GM18909 (cell line): ENCODE measurements at regions not wholly inside any gene's neighbourhood (a gene's known extent, or its start where the extent isn't known, plus 50 kb on each side); places are given as distances from the start of the nearest gene placed in this dataset.
"Not testable (repeated sequence)": the region's sequence is repeated elsewhere in the genome, so short reads cannot be mapped to it uniquely, and the experiment has no call there.

Source experiments
- ATAC-seq: cut with Tn5 transposase; IDR thresholded peaks from one replicate; pipeline ENCODE4 v1.9.1; 2021; ENCODE audit warnings: mild to moderate bottlenecking; ENCODE audit not compliant: unreplicated experiment, poor library complexity

DNA sequence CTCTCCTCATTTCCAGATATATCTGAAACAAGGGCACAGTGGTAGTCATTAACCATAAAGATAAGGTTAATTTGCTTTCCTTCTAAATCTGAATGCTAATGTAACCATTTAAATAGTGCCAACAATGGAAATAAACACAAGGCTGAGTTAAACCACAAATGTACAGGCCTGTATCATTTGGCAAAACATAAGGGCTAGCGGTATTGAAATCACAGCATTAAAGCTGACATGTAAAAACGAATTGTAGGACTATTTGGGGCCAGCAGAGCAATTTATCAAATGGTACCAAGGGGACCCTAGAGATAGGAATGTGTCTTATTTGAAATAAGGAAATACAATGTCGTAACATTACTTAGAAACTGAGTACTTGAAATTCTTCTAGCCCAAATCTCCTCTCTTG is 247.5 kb upstream of the RPS23 start:
- ATAC-seq = no peak

GRCh38 chr5:82523633-82524032 is 245.5 kb upstream of the RPS23 start:
- ATAC-seq = no peak

DNA sequence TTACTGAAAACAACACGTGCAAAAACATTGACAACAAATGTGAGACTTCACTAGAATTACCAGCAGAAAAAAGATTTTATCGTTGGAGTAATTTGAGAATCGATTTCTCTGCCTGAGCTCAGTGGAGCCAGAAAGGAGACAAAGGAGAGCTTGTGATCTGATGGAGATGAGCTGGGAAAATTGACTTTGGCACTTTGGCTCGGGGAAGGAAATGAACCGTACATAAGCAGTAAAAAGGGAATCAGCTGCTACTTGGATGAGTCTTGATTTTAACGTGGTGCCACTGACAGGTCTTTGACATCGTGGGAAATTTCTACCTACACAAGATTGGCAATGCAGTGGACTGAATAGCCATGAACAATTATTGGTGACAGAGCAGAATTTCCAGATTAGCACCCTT is 244.7 kb upstream of the RPS23 start:
- ATAC-seq = no peak

GRCh38 chr5:82521431-82522051 is 243.4 kb upstream of the RPS23 start:
- no peak for ATAC-seq

DNA sequence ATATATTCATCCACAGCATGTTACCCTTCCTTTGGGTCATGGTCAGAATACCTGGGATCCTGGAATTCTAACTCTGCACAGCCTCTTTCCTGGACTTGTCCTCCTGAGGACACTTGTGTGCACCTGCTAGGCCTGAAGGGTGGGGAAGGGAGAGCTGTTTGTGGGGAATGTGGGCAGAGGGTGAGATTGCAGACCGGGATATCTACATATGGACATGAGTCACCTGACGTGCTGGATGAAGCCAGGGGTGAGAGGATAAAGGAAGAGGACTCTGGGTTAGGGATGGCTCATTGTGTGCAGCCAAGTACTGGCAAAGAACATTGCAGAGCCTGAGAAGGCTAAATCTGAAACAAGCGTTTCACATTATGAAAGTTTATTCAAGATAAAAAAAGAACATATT is 241.4 kb upstream of the RPS23 start:
- no peak for ATAC-seq

DNA sequence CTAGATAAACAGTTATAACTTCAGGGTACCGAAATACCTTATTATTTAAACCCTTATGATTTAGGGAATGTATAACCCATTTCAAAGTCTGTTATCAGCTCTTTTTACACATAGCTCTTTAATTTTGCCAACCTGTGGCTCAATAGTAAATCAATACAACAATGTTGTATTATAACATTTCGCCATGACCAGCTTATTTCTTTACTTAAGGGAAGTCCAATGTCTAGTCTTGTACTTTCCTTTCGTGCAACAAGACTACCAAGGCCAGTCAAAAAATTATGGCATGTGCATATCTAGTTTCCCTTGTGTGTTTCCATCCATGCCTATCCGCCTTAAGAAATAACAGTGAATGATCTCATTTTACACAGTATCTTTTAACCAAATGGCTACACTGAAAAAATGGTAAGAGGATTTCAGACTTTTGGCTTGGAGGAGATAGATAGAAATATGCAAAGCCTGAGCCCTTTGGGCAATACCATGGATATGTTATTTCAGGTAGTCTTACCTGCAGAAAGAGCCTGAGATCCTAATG is 239.5 kb upstream of the RPS23 start:
- no peak for ATAC-seq

- ATAC-seq = no peak
Observed at GRCh38 chr5:82513738-82514137, 235.6 kb upstream of the RPS23 start.

DNA sequence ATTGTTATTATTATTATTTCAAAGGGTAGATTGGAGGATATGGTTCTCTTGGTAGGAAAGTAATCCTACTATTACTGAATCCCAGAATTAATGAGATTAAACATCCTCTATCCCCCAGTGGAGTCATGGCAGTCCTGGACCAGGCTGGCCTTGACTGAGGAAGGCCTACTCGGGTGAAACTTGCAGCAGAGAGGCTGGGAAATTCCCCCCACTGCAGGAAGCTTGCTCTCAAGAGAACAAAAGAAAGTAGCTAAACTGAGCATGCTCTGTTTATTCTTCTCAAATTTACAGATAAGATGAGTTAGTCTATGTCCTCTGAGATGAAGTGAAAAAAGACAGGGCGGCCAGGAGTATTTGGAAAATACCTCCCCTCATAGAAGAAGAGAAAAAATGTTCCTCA is 233.9 kb upstream of the RPS23 start:
- ATAC-seq = peak; percentile 80

DNA sequence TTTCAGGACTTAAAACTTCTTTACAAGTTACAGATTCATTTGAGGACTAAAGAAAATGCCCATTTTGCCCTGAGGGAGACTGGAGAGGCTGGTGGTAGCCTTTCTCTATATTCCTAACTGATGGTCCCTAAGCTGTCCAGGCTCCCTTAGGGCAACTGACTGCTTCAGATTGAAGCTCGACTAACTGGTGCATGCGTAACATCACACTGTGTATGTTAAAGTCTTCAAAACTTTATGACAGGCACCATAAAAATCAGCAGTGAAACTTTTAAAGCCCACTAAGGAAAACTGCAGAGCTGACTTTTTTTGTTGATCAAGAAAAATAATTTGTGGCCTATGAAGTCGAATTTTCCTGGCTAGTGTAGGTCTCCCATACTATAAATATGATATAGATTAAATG is 233.0 kb upstream of the RPS23 start:
- no peak for ATAC-seq

- ATAC-seq = no peak
Observed at GRCh38 chr5:82509762-82510161, 231.6 kb upstream of the RPS23 start.

DNA sequence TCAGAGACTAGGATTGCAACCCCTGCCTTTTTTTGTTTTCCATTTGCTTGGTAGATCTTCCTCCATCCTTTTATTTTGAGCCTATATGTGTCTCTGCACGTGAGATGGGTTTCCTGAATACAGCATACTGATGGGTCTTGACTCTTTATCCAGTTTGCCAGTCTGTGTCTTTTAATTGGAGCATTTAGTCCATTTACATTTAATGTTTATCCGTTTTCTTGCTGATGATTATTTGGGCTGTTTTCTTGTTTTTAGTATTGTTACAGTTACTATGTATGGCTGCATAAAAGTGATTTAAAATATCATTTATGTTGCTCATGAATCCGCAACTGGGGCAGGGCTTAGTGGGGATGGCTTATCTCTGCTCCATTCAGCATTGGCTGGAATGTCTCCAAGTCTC is 228.2 kb upstream of the RPS23 start:
- ATAC-seq = not testable (repeated sequence)

GRCh38 chr5:82499725-82500244 is 221.6 kb upstream of the RPS23 start:
- no peak for ATAC-seq

GRCh38 chr5:82497242-82497641 is 219.1 kb upstream of the RPS23 start:
- ATAC-seq = no peak

GRCh38 chr5:82494942-82495341 is 216.8 kb upstream of the RPS23 start:
- no peak for ATAC-seq

DNA sequence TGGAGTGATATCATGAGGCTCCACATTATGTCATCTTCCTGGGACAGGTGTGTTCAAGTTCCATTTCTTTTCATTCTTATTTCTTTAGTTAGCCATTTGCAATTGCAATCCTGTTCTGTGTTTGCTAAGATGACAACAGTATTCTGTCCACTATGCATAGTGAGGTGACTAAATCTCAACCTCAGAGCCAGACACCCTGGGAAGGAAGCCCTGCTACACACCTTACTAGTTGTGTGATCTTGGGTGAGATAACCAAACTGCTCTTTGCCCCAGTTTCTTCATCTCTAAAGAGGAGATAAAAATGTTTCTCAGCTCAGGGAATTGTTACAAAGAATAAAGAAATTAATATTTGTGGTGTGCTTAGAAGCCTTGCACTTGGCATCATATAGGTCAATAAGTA is 215.1 kb upstream of the RPS23 start:
- no peak for ATAC-seq

GRCh38 chr5:82491397-82491796 is 213.2 kb upstream of the RPS23 start:
- ATAC-seq = no peak

DNA sequence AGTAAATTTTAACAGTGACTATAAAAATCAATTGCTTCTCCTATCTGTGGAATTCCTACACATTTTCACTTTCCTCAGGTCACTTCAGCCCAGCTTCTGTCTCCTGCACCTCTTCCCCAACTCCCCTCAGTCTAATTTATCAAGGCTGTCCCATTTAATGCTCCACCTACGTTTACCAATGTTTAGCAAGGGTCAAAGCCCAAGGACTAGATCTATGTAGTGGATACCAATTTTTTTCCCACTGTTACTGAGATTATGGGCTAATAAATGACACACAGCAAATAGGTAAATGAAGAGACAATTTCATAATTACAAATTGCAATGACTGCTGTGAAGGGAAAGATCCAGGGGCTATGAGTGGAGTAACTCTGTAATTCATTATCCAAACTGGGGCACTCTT is 211.5 kb upstream of the RPS23 start:
- no peak for ATAC-seq

GRCh38 chr5:82487131-82487530 is 209.0 kb upstream of the RPS23 start:
- no peak for ATAC-seq

GRCh38 chr5:82480331-82480730 is 202.2 kb upstream of the RPS23 start:
- ATAC-seq = no peak

DNA sequence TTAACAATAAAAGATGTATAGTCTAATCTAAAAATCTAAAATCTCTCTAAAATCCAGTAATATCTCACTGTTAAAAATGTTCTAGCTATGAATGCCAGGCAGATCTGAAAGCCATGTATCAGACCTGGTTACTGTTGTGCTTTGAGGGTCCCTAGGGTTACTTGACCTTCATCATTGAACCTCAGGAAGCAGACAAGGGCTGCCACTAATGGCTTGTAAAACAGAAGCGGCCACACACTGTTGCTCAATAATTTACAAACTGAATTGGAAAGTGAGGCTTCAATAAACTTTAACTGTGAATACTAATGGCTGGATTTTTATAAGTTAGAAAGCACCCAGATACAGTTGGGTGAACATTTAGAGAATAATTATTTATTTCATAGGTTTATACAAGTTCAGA is 198.0 kb upstream of the RPS23 start:
- ATAC-seq = no peak

DNA sequence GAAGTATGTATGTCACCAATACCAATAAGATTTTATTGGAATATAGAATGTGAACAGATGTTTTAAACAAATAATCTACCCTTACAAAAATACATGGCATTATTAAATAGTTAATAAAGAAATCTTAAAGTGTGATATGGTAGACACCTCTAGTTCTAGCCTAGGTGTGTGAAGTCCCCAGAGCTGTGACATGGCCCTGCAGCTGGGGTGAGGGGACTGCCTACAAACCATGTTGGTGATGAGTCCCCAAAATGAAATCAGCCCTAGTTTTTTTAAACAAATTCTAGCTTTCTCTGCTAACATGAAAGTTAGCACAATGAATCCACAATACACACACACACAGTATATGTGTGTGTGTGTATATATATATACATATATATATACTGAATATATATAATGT is 195.1 kb upstream of the RPS23 start:
- no peak for ATAC-seq

DNA sequence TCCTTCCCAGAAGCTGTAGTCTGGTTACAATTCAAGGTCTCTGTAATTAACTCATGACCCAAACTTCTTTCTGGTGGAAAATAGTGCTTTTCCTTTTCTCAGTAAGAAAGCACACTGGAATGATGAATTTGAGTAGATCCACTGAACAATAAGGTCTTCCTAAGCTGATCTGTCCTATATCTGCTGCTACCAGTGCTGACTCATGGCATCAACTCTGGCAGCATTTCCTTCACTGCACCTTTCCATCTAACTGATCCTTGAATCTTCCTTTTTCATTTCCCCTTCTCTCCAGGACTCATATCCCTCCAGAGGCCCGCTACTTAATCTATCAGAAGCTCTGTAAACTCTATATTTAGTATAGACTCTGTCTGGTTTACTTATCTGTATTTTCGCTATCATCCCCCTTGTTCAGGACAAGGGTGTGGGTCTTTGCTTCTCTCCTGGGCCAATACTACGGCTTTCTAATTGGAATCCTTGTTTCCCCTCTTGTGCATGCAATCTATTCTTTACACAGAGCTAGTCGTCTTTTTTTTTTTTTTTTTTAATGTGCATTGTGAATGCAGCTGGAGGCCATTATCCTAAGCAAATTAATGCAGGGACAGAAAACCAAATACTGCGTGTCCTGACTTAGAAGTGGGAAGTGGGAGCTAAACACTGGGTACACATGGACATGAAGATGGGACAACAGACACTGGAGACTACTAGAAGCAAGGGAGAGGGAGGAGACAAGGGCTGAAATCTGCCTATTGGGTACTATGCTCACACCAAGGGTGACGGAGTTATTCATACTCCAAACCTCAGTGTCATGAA is 192.2 kb upstream of the RPS23 start:
- no peak for ATAC-seq
